GM21360 (cell line): ENCODE measurements at regions not wholly inside any gene's neighbourhood (a gene's known extent, or its start where the extent isn't known, plus 50 kb on each side); places are given as distances from the start of the nearest gene placed in this dataset.

ENCODE experiments used
- ATAC-seq: cut with Tn5 transposase; IDR thresholded peaks from one replicate; pipeline ENCODE4 v1.9.1; 2021; ENCODE audit warnings: mild to moderate bottlenecking, moderate library complexity; ENCODE audit not compliant: unreplicated experiment

DNA sequence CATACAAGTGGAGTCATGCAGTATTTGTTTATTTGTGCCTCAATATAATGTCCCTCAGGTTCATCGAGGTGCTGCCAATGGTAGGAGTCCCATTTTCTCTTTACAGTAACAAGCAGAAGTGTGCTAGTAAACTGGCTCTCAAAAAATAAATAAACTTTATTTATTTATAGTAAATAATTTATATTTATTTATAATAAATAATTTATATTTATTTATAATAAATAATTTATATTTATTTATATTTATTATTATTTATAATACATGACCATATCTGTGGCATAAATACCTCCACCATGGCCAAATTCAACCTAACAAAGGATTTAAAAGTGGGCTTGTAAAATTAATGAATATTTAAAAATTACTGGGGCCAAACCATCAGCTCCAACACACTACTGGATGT lies 464.9 kb upstream of the NWD2 start:
- no peak for ATAC-seq

DNA sequence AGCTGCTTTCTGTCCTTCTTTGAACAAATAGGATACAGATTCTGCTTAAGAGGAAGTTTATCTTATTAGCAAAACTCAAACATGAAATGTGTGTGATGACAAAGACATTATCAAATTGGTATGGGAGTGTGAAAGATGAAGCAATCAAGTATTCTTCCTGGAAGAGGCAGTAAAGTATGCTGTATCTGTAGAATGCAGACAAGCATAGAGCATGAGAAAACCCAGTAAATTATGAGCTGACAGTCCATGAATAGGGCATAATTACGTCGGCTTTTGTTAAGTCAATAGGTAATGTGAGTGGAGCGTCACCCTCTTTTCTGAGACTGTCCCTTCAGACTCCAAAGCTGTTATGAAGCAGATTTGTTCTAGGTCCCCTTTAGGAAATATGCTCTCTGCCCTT lies 458.6 kb upstream of the NWD2 start:
- ATAC-seq: no peak

DNA sequence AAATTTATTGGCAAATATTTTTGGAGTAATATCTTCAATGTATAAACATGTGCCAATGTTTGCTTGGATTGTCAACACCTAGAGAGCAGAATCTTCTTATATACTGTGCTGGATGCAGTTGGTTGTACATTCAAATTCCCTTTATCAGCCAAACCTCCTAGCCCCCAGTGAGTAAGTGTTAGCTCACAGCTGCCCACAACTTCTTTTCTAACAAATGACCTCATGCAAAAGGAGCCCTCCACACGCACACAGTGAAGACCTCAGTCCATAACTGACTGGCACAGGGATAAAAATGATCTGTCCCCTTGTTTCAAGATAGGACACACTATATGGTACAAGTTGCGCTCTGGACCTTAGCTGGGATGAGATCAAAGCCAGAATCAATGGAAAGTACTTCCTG lies 458.0 kb upstream of the NWD2 start:
- ATAC-seq: no peak

DNA sequence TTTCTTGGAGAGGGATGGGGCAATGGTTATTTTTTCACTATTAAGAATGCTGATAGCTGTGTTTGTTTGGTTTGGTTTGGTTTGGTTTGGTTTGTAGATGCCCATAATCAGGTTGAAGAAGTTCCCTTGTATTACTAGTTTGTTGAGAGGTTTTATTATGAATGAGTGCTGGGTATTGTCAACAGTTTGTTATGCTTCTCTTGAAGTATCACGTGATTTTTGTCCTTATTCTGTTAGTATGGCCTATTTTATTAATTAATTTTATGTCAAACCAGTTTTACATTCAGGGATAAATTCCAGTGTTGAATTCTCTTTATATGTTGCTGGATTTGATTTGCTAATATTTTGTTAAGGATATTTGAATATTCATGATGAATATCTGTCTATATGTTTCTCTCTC lies 449.8 kb upstream of the NWD2 start:
- ATAC-seq: no peak

DNA sequence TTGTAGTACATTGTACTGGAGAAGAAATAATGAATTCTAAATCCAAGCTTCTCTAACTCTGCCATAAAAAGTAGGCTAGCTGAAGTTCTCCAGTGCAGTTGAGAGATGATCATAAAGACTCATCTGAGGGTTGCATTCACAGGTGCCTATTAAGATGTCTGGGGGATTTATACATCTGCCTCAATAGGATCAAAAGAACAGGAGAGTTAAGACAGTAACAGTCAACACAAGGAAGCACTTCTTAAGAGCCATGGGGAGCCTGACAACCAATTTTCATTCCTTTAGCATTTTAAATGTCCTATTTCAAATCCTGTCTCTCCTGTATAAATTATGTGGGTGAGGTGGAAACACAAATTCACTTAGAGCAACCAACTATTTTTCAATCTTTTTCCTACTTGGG lies 432.4 kb upstream of the NWD2 start:
- no peak for ATAC-seq

DNA sequence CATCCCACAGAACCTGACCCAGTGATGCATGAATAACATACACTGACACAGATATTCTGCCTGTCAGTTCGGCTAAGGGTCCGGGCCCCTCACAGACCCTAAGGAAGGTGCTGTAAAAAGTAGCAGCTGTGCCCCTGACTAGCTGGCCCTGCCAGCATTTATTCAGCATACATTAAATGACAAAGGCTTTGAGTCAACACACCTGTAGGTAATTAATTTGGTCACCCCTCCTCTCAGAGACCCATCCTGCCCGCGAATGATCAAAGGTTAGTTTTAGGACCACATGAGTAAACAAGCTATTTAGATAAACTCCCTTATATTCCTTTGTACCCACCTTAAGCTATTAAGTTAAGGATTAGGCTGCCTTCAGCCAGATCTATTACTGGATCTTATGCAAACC lies 429.0 kb upstream of the NWD2 start:
- no peak for ATAC-seq

DNA sequence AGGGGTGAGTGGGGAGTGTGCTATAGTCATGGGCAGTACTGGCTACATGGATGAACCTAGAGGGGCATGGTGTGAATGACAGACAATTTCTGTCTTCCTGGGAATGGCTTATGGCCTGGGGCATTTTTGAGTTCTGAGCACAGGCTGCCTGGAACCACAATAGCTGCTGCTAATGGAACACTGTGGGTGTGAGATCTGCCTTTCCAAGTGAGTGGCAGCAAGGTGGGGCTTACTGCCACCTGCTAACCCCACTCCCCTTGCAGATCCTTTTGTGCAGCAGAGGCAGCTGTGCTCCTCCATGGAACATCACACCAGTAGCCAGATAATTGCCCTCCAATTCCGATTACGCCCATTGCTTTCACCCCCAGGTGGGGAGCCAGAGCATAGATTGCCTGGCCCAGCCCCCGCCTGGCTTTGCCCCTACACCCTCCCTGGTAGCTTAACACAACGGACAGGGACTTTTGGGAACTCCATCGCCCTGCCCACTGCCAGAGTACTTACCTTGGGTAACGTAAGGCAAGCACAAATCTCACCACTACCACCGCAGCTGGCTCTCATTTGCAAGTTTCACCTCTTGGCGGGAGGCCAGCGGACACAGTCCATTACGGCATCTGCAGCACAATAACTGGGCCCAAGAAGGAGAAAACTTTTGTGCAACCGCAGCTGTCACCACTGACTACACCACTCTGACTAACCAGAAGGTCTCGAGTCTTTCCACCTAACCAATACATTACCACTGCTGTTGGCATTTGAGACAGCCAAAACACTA lies 421.2 kb upstream of the NWD2 start:
- ATAC-seq: no peak

DNA sequence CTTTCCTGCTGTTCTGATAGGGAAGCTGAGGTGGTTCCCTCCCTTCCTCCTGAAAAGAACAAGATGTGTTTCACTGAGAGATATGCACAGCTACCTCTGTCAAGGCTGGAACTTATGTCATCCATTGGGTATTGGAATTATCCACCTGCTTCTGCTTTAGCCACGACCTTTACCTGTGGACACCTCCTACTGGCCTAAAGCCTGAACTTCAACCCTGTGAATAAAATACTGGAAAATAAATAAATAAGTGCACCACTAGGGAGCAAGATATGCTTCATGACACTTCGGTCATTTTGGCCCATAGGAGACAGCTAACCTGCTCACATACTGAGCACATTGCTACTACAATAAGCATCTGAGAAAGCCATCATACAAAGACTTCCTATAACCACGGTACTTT lies 419.9 kb upstream of the NWD2 start:
- ATAC-seq: no peak

DNA sequence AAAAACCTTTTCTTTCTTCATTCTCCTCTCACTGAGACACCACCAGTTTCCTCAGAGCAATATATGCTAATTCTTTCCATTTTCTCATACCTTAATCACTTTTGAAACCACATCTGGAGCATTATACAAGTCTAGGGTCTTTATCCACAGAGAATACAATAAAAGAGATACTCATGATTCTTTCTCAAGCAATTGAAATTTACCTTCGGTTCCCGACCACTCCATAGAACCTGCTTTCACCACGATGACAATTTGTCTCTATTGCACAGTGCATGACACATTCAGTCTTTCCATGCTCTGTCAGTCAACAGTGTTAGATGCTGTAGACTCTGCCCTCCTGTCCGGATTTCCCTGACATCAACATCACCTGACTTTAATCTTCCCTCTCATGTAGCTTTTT lies 409.3 kb upstream of the NWD2 start:
- peak; percentile 76 for ATAC-seq

DNA sequence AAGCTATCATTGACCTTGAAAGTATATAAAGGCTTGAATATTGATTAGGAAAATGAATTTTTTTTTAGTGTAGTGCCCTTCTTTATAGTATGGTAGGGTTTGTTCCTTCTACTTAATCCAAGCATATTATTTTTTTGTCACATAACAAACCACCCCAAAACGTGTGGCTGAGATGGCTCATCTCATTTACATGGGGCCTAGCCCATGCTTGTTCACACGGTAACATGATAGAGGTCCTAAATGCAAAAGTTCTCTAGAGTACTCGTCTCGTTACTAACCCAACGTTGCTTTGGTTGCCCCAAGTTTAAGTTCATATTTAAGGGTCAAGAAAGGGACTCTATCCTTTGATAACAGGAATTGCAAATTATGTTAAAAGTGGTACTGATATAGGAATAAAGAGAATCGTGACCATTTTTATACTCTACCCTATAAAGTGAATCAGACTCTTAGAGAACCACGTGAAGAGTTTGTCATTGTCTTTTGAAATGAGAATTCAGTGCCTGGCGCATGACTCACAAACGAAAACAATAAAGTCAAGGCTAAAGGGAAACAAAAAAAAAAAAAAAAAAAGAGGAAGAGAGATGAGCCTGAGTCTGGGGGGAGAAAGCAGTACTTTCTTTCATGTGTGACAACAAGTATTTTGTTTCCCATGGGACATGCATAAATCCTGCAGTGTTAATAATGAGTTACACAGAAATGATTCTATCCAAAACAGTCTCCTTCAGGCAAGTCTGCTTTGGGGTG lies 402.8 kb upstream of the NWD2 start:
- peak; percentile 79 for ATAC-seq

DNA sequence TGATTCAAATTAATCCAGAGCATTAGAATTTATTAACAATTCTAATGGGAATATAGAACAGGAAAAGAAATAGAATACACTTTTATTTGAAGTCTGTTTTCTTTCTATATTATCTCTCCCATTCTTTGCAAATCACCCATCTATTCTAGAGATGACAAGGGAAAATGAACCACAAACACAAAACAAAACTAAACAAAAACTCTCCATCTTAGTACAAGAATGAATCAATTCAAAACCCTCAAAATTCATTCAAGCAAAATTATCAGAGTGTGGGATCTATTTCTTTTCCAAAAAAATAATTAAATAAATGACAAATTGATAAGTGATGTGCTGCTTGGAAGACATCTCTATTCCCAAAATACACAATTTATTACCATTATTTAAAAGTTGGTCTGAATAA lies 400.1 kb upstream of the NWD2 start:
- ATAC-seq: no peak

DNA sequence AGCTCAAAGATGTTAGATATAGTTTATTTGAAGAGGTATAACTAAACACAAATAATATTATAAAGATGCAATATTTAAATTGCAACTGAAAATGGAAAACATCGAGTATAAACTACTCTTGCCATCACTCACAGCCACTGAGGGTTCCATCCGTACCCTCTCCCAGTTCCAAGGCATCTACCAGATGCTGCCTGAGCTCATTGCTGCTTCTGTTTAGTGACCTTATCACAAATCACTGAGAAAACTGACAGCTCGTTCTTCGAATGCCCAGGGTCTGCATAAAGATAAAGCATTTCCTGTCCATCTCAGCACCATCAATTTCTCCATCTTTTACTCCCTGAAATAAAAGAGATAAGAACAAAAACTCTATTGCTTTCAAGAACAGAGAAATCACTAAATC lies 391.7 kb upstream of the NWD2 start:
- ATAC-seq: no peak

DNA sequence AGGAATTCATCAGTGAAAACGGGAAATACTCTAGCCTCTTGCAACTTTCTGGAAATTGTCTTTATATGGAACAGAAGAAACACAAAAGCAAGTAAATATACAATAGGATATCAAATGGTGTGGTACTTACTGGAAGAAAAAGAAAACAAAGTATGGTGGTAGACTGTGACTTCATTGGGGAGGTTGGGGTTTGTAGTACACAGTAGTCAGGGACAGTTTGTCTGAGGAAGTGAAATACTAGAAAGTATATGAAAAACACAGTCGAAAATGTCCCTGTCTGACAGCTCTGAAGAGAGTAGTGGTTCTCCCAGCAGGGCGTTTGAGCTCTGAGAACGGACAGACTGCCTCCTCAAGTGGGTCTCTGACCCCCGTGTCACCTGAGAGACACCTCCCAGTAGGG lies 390.0 kb upstream of the NWD2 start:
- ATAC-seq: peak; percentile 97

DNA sequence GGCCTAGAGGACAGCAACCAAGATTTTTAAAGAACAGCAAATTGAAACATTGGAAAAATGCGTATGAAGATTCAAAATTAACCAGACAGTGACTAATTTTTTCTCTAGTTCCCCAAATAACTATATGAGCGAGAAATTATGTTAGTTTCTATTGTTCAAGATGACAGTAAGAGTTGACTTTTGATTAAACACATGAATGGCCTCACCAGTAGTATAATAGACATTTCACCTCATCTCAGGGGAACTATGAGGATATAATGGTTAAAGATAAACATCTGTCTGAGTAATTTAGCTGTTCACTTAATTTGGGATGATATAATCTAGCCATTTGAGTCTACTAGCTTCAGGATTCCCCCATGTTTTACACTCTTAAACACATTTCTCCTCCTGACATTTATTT lies 380.9 kb upstream of the NWD2 start:
- no peak for ATAC-seq

DNA sequence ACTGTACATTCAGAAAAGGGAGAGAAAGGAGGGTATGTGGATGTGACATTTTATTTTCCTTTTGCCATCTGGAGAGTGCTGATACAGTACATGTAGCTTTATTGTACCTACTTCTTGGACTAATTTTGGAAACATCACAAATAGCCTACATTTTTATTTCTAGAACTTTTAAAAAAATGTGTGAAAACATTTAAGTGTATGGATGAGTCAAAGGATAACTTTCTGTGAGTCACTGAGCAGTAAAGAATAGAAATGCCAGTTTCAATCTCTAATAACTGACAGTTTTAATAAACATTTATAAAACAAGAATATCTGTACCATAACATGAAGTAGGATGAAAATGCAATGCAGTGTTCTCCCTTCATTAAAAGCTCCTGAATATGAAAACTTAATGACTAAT lies 374.4 kb upstream of the NWD2 start:
- ATAC-seq: peak; percentile 50

DNA sequence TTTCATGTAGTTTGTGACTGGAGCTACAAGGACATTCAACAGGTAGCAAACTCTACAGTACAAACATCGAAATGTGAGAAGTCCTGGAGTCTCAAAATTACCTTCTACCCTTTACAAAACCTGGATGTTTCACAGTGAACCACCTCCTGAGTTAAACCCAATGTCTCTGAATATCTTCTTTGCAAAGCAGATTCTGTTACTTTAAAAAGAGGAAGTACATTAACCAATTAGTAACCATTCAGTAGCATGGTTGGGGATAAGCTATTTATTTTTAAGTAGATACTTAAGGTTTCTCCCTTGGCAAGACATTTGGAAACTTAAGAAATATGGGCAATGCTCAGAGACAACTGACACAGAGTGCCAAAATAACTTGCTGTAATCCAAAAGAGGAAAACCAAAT lies 371.9 kb upstream of the NWD2 start:
- ATAC-seq: peak; percentile 65

DNA sequence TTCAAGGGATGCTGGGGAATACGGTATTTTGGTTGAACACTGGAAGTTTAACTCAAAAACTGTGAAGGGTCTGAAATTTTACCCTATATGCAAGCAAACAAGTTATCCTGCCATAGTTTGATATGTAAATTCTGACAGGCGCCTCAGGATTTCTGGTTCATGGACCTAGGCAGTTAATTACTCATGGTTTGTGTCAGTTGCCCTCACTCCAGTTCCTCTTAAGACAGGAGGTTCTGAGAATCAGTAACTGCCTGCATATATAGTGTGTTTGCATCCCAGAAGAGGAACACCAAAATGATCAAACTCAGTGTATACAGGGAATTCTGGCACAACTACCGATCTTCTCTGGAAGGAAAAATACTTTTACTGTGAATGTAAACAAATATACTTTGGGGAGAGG lies 360.4 kb upstream of the NWD2 start:
- ATAC-seq: peak; percentile 49

DNA sequence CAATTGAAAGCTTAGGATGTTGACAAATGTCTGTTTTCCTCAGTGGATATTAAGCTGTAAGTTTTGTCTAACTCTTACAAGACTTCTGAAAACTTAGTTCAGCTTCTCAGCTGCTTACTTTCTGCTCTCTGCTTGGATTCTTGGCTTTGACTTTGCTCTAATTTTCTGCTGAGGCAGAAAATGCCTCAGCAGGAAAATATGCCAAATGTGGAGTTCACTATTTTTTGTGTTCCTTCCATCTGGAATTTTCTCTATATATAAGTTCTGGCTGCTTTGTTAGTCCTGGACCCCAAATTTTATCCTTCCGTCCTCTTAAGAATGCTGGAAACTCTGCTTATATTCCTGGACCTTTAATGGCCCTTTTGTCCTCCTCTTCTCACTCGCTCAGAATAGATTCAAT lies 352.6 kb upstream of the NWD2 start:
- ATAC-seq: no peak

DNA sequence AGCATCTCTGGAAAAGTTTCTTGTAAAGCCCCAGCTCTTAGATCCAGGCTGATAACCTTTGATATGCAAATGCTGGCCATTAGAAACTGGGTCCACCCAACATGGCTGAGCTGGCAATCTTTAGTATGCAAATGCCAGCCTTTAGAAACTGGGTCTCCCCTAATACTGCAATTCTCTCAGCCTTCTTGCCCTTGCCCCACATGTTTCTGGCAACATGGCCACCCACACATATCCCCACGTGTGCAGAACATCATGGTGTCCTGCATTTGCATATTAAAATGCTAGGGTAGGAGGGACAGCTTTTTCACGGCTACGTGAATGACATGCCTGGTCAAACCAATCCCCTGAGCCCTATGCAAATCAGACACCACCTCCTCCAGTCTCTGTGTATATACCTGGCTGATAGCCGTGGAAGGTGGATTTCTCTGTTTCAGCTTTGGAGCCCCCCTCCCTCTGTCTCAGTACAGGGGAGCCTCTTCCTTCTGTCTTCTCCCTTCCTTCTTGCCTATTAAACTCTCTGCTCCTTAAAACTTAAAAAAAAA lies 344.0 kb upstream of the NWD2 start:
- no peak for ATAC-seq

DNA sequence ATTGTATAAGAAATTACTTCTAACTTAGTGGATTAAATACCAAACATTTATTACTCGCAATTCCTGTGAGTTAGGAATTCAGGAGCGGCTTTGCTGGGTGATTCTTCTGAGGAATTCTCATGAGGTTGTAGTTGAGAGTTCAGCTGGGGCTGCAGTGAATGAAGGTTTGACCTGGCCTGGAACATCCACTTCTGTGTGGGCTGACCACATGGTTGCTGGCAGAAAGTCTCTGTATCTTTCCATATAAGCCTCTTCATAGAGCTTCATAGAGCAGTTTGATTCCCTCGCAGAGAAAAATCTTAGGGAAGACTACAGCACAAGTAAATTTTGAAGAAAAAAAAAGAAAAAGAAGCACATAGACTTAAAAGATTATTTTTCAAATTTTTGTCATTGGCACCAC lies 339.7 kb upstream of the NWD2 start:
- ATAC-seq: no peak

DNA sequence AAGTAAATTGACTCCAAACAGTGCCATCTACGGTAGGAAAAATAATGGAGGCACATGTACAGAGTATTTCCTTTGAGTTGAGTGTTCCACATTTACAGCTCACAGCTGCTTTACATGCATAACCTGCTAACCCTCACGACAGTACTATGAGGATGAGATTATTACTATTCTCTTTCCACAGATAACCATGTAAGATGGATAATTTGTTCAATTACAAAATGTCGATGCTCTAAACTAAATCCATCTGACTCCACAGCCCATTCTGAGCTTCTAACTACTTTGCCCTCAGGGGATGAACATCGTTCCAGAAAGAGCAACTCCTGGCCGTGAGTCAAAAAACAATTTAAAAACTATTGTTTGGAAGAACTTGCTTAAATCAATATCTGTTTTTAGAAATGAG lies 330.4 kb upstream of the NWD2 start:
- no peak for ATAC-seq

DNA sequence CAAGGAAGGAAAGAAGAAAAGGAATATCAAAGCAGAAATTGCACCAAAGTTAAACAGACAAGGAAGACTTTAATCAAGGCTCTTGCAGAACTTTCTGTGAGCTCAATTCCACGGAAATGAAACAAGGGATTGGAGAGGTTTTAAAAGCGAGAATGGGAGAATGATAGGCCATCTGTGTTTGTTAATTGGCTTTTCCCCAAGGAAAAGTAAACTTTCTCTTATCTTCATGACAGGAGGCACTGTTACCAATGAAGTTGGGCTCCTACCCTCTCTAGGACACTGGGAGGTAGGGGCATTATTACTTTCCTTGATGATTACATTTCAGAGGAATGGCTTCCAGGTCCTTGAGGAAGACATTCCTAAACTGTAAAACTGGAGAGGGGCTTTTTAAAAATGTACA lies 328.8 kb upstream of the NWD2 start:
- ATAC-seq: no peak
